GM18499 (cell line): ENCODE measurements at regions not wholly inside any gene's neighbourhood (a gene's known extent, or its start where the extent isn't known, plus 50 kb on each side); places are given as distances from the start of the nearest gene placed in this dataset.
A peak's percentile ranks its signal among the peaks of the same experiment; 100 is the strongest.

Source experiments
- ATAC-seq: cut with Tn5 transposase; IDR thresholded peaks from one replicate; pipeline ENCODE4 v1.9.1; 2021; ENCODE audit warnings: moderate number of reproducible peaks; ENCODE audit not compliant: insufficient read depth, unreplicated experiment

GRCh38 chr4:124212815-124213630 is 499.5 kb downstream of the ANKRD50 start:
- no peak for ATAC-seq

DNA sequence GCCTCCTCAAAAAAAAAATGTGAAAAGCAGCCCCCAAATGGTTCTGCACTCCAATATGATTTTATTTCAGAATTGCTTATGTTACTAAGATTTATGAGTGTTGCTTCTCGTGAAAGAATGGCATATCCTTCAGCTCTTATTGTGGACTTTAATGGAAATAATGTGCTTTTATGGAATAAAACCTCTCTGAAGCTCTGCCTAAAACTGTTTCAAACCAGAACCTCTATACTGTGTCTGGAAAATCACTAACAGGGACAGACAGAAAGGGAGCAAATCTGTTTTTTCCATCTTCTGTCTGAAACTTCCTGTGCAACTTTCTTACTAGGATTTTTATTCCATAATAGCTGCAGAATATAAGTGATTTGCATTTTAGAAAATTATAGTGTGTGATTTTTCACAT is 493.1 kb downstream of the ANKRD50 start:
- no peak for ATAC-seq

DNA sequence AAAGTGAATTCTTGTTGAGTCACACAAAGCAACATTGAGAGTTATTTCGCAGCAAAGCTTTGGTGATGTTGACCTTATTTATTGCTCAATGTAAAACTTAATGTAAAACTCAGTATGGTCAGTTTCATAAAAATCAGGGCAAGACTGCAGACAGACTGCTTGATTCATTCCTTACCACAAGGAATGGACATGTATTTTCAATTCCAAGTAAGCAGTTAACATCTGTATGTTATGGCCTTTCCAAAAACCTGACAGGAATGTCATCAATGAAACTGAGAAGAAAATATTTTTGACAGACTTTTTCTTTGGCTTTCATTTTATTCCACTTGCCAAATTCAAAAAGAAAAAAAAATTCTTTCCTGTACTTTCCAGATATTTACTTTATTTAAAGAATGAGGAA is 488.3 kb downstream of the ANKRD50 start:
- ATAC-seq = no peak

DNA sequence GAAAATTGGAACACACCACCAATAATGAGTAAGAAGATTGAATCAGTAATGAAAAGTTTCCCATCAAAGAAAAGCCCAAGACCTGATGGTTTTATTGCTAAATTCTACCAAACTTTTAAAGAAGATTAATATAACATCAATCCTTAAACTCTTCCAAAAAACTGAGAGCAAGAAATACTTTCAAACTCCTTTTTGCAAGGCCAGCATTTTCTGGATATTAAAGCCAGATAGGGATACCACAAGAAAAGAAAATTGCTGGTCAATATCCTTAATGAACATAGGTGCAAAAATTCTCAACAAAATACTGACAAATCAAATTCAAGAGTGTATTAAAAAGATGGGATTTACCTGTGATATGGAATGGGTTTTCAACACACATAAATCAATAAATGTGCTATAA is 484.6 kb downstream of the ANKRD50 start:
- ATAC-seq = no peak

DNA sequence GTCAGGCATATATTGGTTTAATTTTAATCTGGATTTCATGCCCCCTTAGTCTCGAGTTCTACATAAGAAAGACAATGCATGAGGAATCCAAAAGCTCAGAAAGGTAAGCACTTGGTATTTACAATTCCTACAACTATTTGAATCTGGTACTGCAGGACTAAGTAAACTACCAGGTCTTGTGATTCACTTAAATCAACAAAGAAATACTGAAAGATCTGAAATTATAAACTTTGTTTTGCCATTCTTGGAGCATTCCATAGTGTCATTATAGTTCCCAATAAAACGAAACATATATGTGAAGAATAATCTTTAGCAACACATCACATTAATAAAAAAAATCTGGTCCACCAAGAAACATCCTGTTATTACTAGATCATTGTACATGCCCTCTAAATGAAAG is 482.3 kb downstream of the ANKRD50 start:
- no peak for ATAC-seq

- ATAC-seq = no peak
Measured at GRCh38 chr4:124234771-124235170, 477.8 kb downstream of the ANKRD50 start.

DNA sequence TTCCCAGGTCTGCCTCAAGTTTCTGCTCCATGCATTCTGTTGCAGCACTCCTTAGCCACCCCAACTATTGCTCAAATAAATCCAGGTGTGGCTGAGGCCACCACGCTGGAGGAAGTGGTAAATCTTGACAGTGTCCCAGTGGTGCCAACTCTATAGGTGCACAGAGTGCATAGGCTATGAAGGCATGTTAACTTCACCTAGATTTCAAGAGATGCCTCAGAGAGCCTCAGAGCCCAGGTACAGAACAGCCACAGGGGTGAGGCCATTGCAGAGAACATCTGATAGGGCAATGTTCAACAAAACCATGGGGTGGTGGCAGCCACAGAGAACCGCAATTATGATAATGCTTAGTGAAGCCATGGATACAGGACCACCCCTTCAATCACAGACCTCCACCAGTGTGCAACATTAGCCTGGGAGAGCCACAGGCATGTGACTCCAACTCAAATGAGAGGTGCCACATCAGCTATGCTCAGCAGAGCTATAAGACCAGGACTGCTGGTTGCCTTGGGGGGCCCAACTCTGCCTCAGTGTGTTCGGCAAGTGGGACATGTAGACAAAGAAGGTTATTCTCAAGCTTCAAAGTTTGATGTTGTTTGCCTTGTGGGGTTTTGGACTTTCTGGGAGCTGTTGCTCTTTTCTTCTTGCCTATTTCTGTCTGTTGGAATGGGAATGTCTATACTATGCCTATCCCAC is 468.7 kb downstream of the ANKRD50 start:
- ATAC-seq = no peak

- ATAC-seq = no peak
Measured at GRCh38 chr4:124253080-124253479, 459.5 kb downstream of the ANKRD50 start.

- ATAC-seq = peak; percentile 85
Measured at GRCh38 chr4:124262211-124263179, 450.0 kb downstream of the ANKRD50 start.

GRCh38 chr4:124265701-124266100 is 446.8 kb downstream of the ANKRD50 start:
- no peak for ATAC-seq

DNA sequence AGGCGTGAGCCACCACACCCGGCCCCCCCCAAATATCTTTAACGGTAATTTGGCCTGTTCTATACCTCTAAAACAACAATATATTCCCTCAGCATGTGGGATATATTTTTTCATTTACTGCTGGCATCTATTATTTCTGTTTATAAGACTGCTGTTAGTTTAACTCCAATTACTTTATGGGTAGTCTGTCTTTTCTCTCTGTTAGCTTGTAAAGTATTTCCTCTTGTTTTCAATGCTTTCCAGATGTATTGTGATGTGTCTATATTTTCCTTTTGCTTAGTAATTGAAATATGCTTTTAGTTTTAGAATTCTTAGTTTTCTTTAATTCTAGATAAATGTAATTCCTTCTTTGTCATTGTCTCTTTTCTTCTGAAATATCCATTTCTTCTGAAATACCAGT is 445.8 kb downstream of the ANKRD50 start:
- ATAC-seq = no peak

- ATAC-seq = no peak
Measured at GRCh38 chr4:124276461-124276860, 436.1 kb downstream of the ANKRD50 start.

GRCh38 chr4:124277691-124278090 is 434.8 kb downstream of the ANKRD50 start:
- no peak for ATAC-seq

DNA sequence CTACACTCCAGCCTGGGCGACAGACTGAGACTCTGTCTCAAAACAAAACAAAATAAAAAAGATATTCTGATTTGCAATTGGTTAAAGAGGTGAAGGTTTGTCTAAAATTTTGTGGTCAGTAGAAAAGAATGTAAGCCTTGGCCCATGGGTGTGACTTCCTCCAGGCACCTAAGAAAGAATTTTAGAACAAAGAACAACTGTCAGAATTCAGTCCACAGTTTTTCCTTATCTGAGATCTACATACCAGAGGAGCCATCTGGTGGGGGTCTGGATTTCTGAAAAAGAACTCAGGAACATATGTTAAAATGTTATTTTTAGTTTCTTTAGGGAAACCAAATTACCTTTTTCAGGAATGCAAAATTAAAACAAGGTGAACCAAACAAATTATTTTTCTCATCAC is 434.1 kb downstream of the ANKRD50 start:
- no peak for ATAC-seq

DNA sequence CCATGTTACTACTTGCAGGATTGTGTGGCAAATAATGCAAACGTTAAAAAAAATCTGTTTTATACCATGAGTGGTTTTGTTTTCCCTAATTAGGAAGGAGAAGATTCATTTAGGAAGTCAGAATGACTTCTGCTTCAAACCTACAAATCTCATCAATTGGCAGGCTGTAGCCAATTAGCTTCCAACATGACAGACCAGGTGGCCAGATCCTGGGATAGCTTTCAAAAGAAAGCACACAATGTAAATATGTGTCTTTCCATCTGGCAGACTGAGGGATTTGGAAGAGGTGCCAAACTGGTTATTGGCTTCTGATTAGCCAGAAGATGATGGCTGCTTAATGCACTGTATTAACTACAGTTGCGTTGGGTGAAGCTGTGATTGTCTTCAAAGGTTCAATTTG is 432.8 kb downstream of the ANKRD50 start:
- no peak for ATAC-seq

GRCh38 chr4:124282301-124282898 is 430.1 kb downstream of the ANKRD50 start:
- ATAC-seq = no peak

- ATAC-seq = no peak
Measured at GRCh38 chr4:124288706-124289486, 423.6 kb downstream of the ANKRD50 start.

- ATAC-seq = no peak
Measured at GRCh38 chr4:124290678-124291077, 421.9 kb downstream of the ANKRD50 start.

GRCh38 chr4:124295413-124295812 is 417.1 kb downstream of the ANKRD50 start:
- no peak for ATAC-seq

- ATAC-seq = no peak
Measured at GRCh38 chr4:124304941-124305340, 407.6 kb downstream of the ANKRD50 start.
